ENCODE measurements at regions not wholly inside any gene's neighbourhood (a gene's known extent, or its start where the extent isn't known, plus 50 kb on each side); places are given as distances from the start of the nearest gene placed in this dataset.

- H4K5ac ChIP-seq (ENCODE audit: low read length): no peak overlapping the region
- no peak overlapping the region for H2AK5ac ChIP-seq (ENCODE audit: low read length)
- H3K56ac ChIP-seq (ENCODE audit: low read length): no peak overlapping the region
- no peaks in the 10 kb centered on the region for H3K79me2 ChIP-seq (ENCODE audit: control insufficient read depth, insufficient read depth, low read length)
- no peak overlapping the region for H3K18ac ChIP-seq (ENCODE audit: low read length)
- H3K4me2 ChIP-seq (ENCODE audit: low read length): no peak overlapping the region
- H3K79me1 ChIP-seq (ENCODE audit: low read length): no peaks in the 10 kb centered on the region
- no peak for DNase-seq
- no peak overlapping the region for H3K4me3 ChIP-seq (ENCODE audit: low read length)
- no peaks in the 10 kb centered on the region for H3K36me3 ChIP-seq (ENCODE audit: control insufficient read depth, insufficient read depth, low read length)
- H4K8ac ChIP-seq (ENCODE audit: low read depth, low read length): no peak overlapping the region
- no peak overlapping the region for H2BK5ac ChIP-seq (ENCODE audit: low read length)
- no peak overlapping the region for H3K9ac ChIP-seq (ENCODE audit: low read length)
- H3K27me3 ChIP-seq (ENCODE audit: insufficient read depth, low read length, poor library complexity): no peaks in the 10 kb centered on the region
- H2BK120ac ChIP-seq (ENCODE audit: low read depth, low read length): no peak overlapping the region
- no peaks in the 10 kb centered on the region for H3K4me1 ChIP-seq (ENCODE audit: control insufficient read depth, low read depth, low read length)
- H2BK15ac ChIP-seq (replicated peaks; ENCODE audit: low read depth): no peak overlapping the region
- H3K23ac ChIP-seq (ENCODE audit: low read length): no peak overlapping the region
- H3K27ac ChIP-seq (ENCODE audit: low read depth, low read length): no peak overlapping the region
- H3K4ac ChIP-seq (ENCODE audit: low read depth, low read length): no peak overlapping the region
Measured at GRCh38 chr18:22272242-22272641, 102.9 kb downstream of the GATA6 start.

GRCh38 chr18:22271030-22271429, 101.6 kb downstream of the GATA6 start:
- H3K79me1 ChIP-seq (ENCODE audit: low read length): no peaks in the 10 kb centered on the region
- H2BK15ac ChIP-seq (replicated peaks; ENCODE audit: low read depth): no peak overlapping the region
- H3K27ac ChIP-seq (ENCODE audit: low read depth, low read length): no peak overlapping the region
- H3K79me2 ChIP-seq (ENCODE audit: control insufficient read depth, insufficient read depth, low read length): no peaks in the 10 kb centered on the region
- no peak overlapping the region for H3K9ac ChIP-seq (ENCODE audit: low read length)
- H2BK5ac ChIP-seq (ENCODE audit: low read length): no peak overlapping the region
- no peak overlapping the region for H3K4me3 ChIP-seq (ENCODE audit: low read length)
- no peak overlapping the region for H2AK5ac ChIP-seq (ENCODE audit: low read length)
- H2BK120ac ChIP-seq (ENCODE audit: low read depth, low read length): no peak overlapping the region
- WGBS (ENCODE audit: extremely low coverage, insufficient coverage, low lambda C conversion rate): no CpG with 5 or more reads among the region's 1 CpG
- no peak overlapping the region for H3K56ac ChIP-seq (ENCODE audit: low read length)
- no peak overlapping the region for H3K4me2 ChIP-seq (ENCODE audit: low read length)
- no peak overlapping the region for H3K23ac ChIP-seq (ENCODE audit: low read length)
- no peaks in the 10 kb centered on the region for H3K27me3 ChIP-seq (ENCODE audit: insufficient read depth, low read length, poor library complexity)
- H3K36me3 ChIP-seq (ENCODE audit: control insufficient read depth, insufficient read depth, low read length): no peaks in the 10 kb centered on the region
- H3K18ac ChIP-seq (ENCODE audit: low read length): no peak overlapping the region
- no peak overlapping the region for H4K5ac ChIP-seq (ENCODE audit: low read length)
- no peaks in the 10 kb centered on the region for H3K4me1 ChIP-seq (ENCODE audit: control insufficient read depth, low read depth, low read length)
- no peak overlapping the region for H3K4ac ChIP-seq (ENCODE audit: low read depth, low read length)
- no peak overlapping the region for H4K8ac ChIP-seq (ENCODE audit: low read depth, low read length)
- DNase-seq: no peak

GRCh38 chr18:22268641-22269128, 99.3 kb downstream of the GATA6 start:
- no peak overlapping the region for H3K4ac ChIP-seq (ENCODE audit: low read depth, low read length)
- H3K9ac ChIP-seq (ENCODE audit: low read length): no peak overlapping the region
- H3K4me1 ChIP-seq (ENCODE audit: control insufficient read depth, low read depth, low read length): no peaks in the 10 kb centered on the region
- no peak overlapping the region for H2BK15ac ChIP-seq (replicated peaks; ENCODE audit: low read depth)
- no peak overlapping the region for H3K23ac ChIP-seq (ENCODE audit: low read length)
- no peak overlapping the region for H4K5ac ChIP-seq (ENCODE audit: low read length)
- no peaks in the 10 kb centered on the region for H3K27me3 ChIP-seq (ENCODE audit: insufficient read depth, low read length, poor library complexity)
- no peaks in the 10 kb centered on the region for H3K79me2 ChIP-seq (ENCODE audit: control insufficient read depth, insufficient read depth, low read length)
- H3K56ac ChIP-seq (ENCODE audit: low read length): no peak overlapping the region
- H3K4me2 ChIP-seq (ENCODE audit: low read length): no peak overlapping the region
- DNase-seq: no peak
- H3K18ac ChIP-seq (ENCODE audit: low read length): no peak overlapping the region
- no peak overlapping the region for H2BK5ac ChIP-seq (ENCODE audit: low read length)
- H2BK120ac ChIP-seq (ENCODE audit: low read depth, low read length): no peak overlapping the region
- H3K27ac ChIP-seq (ENCODE audit: low read depth, low read length): no peak overlapping the region
- H2AK5ac ChIP-seq (ENCODE audit: low read length): no peak overlapping the region
- no peaks in the 10 kb centered on the region for H3K36me3 ChIP-seq (ENCODE audit: control insufficient read depth, insufficient read depth, low read length)
- H3K4me3 ChIP-seq (ENCODE audit: low read length): no peak overlapping the region
- H3K79me1 ChIP-seq (ENCODE audit: low read length): no peaks in the 10 kb centered on the region
- WGBS (ENCODE audit: extremely low coverage, insufficient coverage, low lambda C conversion rate): no CpG with 5 or more reads among the region's 4 CpGs
- H4K8ac ChIP-seq (ENCODE audit: low read depth, low read length): no peak overlapping the region

- no peak for DNase-seq
- Histone ChIP-seq H2BK5ac (ENCODE audit: low read length) (no peak overlapping the region), H3K79me2 (ENCODE audit: control insufficient read depth, insufficient read depth, low read length) (no peaks in the 10 kb centered on the region), H3K18ac (ENCODE audit: low read length) (no peak overlapping the region), H3K4me1 (ENCODE audit: control insufficient read depth, low read depth, low read length) (no peaks in the 10 kb centered on the region), H3K4me2 (ENCODE audit: low read length) (no peak overlapping the region), H3K23ac (ENCODE audit: low read length) (no peak overlapping the region), H3K56ac (ENCODE audit: low read length) (no peak overlapping the region), H3K4ac (ENCODE audit: low read depth, low read length) (no peak overlapping the region), H4K8ac (ENCODE audit: low read depth, low read length) (no peak overlapping the region), H2BK120ac (ENCODE audit: low read depth, low read length) (no peak overlapping the region), H3K4me3 (ENCODE audit: low read length) (no peak overlapping the region), H4K5ac (ENCODE audit: low read length) (no peak overlapping the region), H2AK5ac (ENCODE audit: low read length) (no peak overlapping the region), H3K9ac (ENCODE audit: low read length) (no peak overlapping the region), H3K27me3 (ENCODE audit: insufficient read depth, low read length, poor library complexity) (no peaks in the 10 kb centered on the region), H3K27ac (ENCODE audit: low read depth, low read length) (no peak overlapping the region), H2BK15ac (replicated peaks; ENCODE audit: low read depth) (no peak overlapping the region), H3K36me3 (ENCODE audit: control insufficient read depth, insufficient read depth, low read length) (no peaks in the 10 kb centered on the region), H3K79me1 (ENCODE audit: low read length) (no peaks in the 10 kb centered on the region)
- WGBS (ENCODE audit: extremely low coverage, insufficient coverage, low lambda C conversion rate): no CpG with 5 or more reads among the region's 8 CpGs
Measured at GRCh38 chr18:22267697-22268096, 98.3 kb downstream of the GATA6 start.

- H3K4me2 ChIP-seq (ENCODE audit: low read length): no peak overlapping the region
- H3K56ac ChIP-seq (ENCODE audit: low read length): no peak overlapping the region
- H3K79me1 ChIP-seq (ENCODE audit: low read length): no peaks in the 10 kb centered on the region
- no peak overlapping the region for H2BK120ac ChIP-seq (ENCODE audit: low read depth, low read length)
- no peaks in the 10 kb centered on the region for H3K79me2 ChIP-seq (ENCODE audit: control insufficient read depth, insufficient read depth, low read length)
- H3K4me1 ChIP-seq (ENCODE audit: control insufficient read depth, low read depth, low read length): no peaks in the 10 kb centered on the region
- no peaks in the 10 kb centered on the region for H3K36me3 ChIP-seq (ENCODE audit: control insufficient read depth, insufficient read depth, low read length)
- DNase-seq: no peak
- no peak overlapping the region for H3K9ac ChIP-seq (ENCODE audit: low read length)
- no peak overlapping the region for H2BK15ac ChIP-seq (replicated peaks; ENCODE audit: low read depth)
- no peak overlapping the region for H3K4ac ChIP-seq (ENCODE audit: low read depth, low read length)
- no peak overlapping the region for H3K18ac ChIP-seq (ENCODE audit: low read length)
- no peak overlapping the region for H3K27ac ChIP-seq (ENCODE audit: low read depth, low read length)
- no peak overlapping the region for H4K5ac ChIP-seq (ENCODE audit: low read length)
- no peak overlapping the region for H3K4me3 ChIP-seq (ENCODE audit: low read length)
- WGBS (ENCODE audit: extremely low coverage, insufficient coverage, low lambda C conversion rate): no CpG with 5 or more reads among the region's 2 CpGs
- H2AK5ac ChIP-seq (ENCODE audit: low read length): no peak overlapping the region
- H4K8ac ChIP-seq (ENCODE audit: low read depth, low read length): no peak overlapping the region
- H2BK5ac ChIP-seq (ENCODE audit: low read length): no peak overlapping the region
- no peak overlapping the region for H3K23ac ChIP-seq (ENCODE audit: low read length)
- H3K27me3 ChIP-seq (ENCODE audit: insufficient read depth, low read length, poor library complexity): no peaks in the 10 kb centered on the region
Measured at GRCh38 chr18:22267225-22267624, 97.8 kb downstream of the GATA6 start.

DNA sequence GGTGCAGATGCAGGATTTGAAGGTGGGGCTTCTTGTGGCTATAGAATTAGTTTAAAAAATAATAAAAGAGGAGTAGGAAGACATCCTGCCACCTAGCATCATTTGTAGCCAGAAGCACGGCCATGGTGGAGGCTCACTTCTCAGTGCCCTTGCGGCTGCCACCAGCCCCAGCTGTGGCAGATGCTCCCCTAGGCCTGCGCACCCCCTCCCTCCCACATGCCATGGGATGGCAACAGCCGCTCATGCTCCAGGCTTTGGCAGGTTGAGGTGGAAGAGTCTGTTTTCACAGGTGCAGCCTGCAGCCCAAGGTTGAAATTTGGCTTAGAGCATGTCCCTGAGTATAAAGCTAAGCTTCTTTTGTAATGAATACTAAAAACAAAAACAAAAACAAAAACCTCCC, 96.4 kb downstream of the GATA6 start:
- Histone ChIP-seq H4K8ac (ENCODE audit: low read depth, low read length) (no peak overlapping the region), H3K23ac (ENCODE audit: low read length) (no peak overlapping the region), H3K4me2 (ENCODE audit: low read length) (no peak overlapping the region), H3K4ac (ENCODE audit: low read depth, low read length) (no peak overlapping the region), H3K27ac (ENCODE audit: low read depth, low read length) (no peak overlapping the region), H3K4me1 (ENCODE audit: control insufficient read depth, low read depth, low read length) (no peaks in the 10 kb centered on the region), H3K36me3 (ENCODE audit: control insufficient read depth, insufficient read depth, low read length) (no peaks in the 10 kb centered on the region), H3K56ac (ENCODE audit: low read length) (no peak overlapping the region), H2BK120ac (ENCODE audit: low read depth, low read length) (no peak overlapping the region), H3K27me3 (ENCODE audit: insufficient read depth, low read length, poor library complexity) (no peaks in the 10 kb centered on the region), H3K79me2 (ENCODE audit: control insufficient read depth, insufficient read depth, low read length) (no peaks in the 10 kb centered on the region), H2AK5ac (ENCODE audit: low read length) (no peak overlapping the region), H3K18ac (ENCODE audit: low read length) (no peak overlapping the region), H3K4me3 (ENCODE audit: low read length) (no peak overlapping the region), H3K79me1 (ENCODE audit: low read length) (no peaks in the 10 kb centered on the region), H2BK5ac (ENCODE audit: low read length) (no peak overlapping the region), H3K9ac (ENCODE audit: low read length) (no peak overlapping the region), H2BK15ac (replicated peaks; ENCODE audit: low read depth) (no peak overlapping the region), H4K5ac (ENCODE audit: low read length) (no peak overlapping the region)
- no peak for DNase-seq
- WGBS (ENCODE audit: extremely low coverage, insufficient coverage, low lambda C conversion rate): no CpG with 5 or more reads among the region's 4 CpGs

All from mesendoderm (in vitro differentiated cells).